GM20000 (cell line): ENCODE measurements at regions not wholly inside any gene's neighbourhood (a gene's known extent, or its start where the extent isn't known, plus 50 kb on each side); places are given as distances from the start of the nearest gene placed in this dataset.

Experiments used
- DNase-seq: peaks from one replicate; pipeline ENCODE4 v3.0.0; 2012; ENCODE audit warnings: low spot score
- CTCF ChIP-seq: IDR thresholded peaks from 2 replicates; pipeline ENCODE4 v1.5.1; 2012; ENCODE audit warnings: mild to moderate bottlenecking, control low read depth; ENCODE audit errors: extremely low read depth, missing control alignments

- DNase-seq = no peak
Observed at GRCh38 chr1:47523835-47524215, 86.0 kb downstream of the FOXD2 start.

GRCh38 chr1:47524272-47524671, 86.4 kb downstream of the FOXD2 start:
- no peak for DNase-seq
- TF ChIP-seq CTCF = no peak

More at GRCh38 chr1:47523835-47524215, 86.0 kb downstream of the FOXD2 start:
- no peak for TF ChIP-seq CTCF

GRCh38 chr1:47527653-47528272, 89.9 kb downstream of the FOXD2 start:
- DNase-seq = no peak
- no peak for TF ChIP-seq CTCF

GRCh38 chr1:47529520-47530098, 91.8 kb downstream of the FOXD2 start:
- no peak for DNase-seq
- TF ChIP-seq CTCF = no peak

GRCh38 chr1:47532921-47533792, 95.3 kb downstream of the FOXD2 start:
- TF ChIP-seq CTCF = no peak
- DNase-seq = no peak

GRCh38 chr1:47533793-47534328, 96.0 kb downstream of the FOXD2 start:
- no peak for TF ChIP-seq CTCF
- DNase-seq = no peak

- TF ChIP-seq CTCF = no peak
- no peak for DNase-seq
Observed at GRCh38 chr1:47534436-47534835, 96.6 kb downstream of the FOXD2 start.
